ENCODE measurements at regions not wholly inside any gene's neighbourhood (a gene's known extent, or its start where the extent isn't known, plus 50 kb on each side); places are given as distances from the start of the nearest gene placed in this dataset.

DNA sequence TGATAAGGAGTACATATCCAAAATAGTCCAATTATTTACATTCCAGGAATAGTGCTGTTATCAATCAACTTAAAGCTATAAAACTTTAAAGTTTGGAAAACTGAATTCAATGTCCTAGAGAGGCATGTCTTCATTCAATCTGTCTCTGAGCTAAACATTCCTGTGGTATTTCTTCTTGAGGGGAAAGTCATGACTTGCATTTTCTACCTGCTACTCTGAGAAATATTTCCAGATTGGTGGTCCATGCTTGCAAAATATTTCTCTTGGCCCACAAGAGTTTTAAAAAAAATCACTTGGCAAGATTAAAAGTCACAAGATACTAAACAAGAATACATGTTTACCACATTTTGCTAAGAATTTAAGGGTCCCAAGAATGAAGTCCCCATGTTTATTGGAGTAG, 63.6 kb upstream of the HGF start:
- TF ChIP-seq CTCF (IDR thresholded peaks at IDR 0.05) (no peak), POLR2A (IDR thresholded peaks at IDR 0.05) (no peak)

Measured in esophagus squamous epithelium (tissue), 4 donors.